ENCODE measurements at regions not wholly inside any gene's neighbourhood (a gene's known extent, or its start where the extent isn't known, plus 50 kb on each side); places are given as distances from the start of the nearest gene placed in this dataset.

- DNase-seq (no peak), ATAC-seq (peak; percentile 69 to 86)
- no peaks in the 10 kb centered on the region for H3K36me3 ChIP-seq
- intact Hi-C loops (cut with DNase I) = no loop called here
- no peaks in the 10 kb centered on the region for H3K9me3 ChIP-seq
- H3K4me3 ChIP-seq = no peak overlapping the region
- no peak overlapping the region for H3K27ac ChIP-seq
- H3K27me3 ChIP-seq (ENCODE audit: low read depth) = no peaks in the 10 kb centered on the region
- no peak for TF ChIP-seq CTCF (IDR thresholded peaks at IDR 0.05)
- no peaks in the 10 kb centered on the region for H3K4me1 ChIP-seq
Measured at GRCh38 chr13:88189728-88190127, 518.6 kb downstream of the SLITRK5 start.

DNA sequence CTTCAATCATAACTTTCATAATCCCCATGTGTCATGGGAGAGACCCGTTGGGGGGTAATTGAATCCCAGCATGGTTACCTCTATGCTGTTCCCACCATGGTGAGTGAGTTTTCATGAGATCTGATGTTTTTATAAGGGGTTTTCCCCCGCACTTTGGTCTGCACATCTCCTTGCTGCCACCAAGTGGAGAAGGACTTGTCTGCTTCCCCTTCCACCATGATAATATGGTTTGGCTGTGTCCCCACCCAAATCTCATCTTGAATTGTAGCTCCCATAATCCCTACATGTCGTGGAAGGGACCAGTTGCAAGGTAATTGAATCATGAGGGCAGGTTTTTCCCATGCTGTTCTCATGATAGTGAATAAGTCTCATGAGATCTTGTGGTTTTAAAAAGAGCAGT lies 524.9 kb downstream of the SLITRK5 start:
- no peak for TF ChIP-seq CTCF (IDR thresholded peaks at IDR 0.05)
- H3K36me3 ChIP-seq = no peaks in the 10 kb centered on the region
- no peaks in the 10 kb centered on the region for H3K4me1 ChIP-seq
- H3K9me3 ChIP-seq = no peaks in the 10 kb centered on the region
- H3K27ac ChIP-seq = no peak overlapping the region
- ATAC-seq = no peak
- H3K4me3 ChIP-seq = no peak overlapping the region
- no peaks in the 10 kb centered on the region for H3K27me3 ChIP-seq (ENCODE audit: low read depth)
- intact Hi-C loops (cut with DNase I) = no loop called here
- no peak for DNase-seq

GRCh38 chr13:88217372-88217771 lies 546.2 kb downstream of the SLITRK5 start:
- H3K4me3 ChIP-seq = no peak overlapping the region
- no peak for ATAC-seq
- no peak overlapping the region for H3K27ac ChIP-seq
- no peak for DNase-seq
- H3K27me3 ChIP-seq (ENCODE audit: low read depth) = no peaks in the 10 kb centered on the region
- H3K4me1 ChIP-seq = no peaks in the 10 kb centered on the region
- no peak for TF ChIP-seq CTCF (IDR thresholded peaks at IDR 0.05)
- intact Hi-C loops (cut with DNase I) = no loop called here
- no peaks in the 10 kb centered on the region for H3K36me3 ChIP-seq
- H3K9me3 ChIP-seq = no peaks in the 10 kb centered on the region

GRCh38 chr13:88217883-88218282 lies 546.7 kb downstream of the SLITRK5 start:
- intact Hi-C loops (cut with DNase I) = no loop called here
- no peak for ATAC-seq
- H3K36me3 ChIP-seq = no peaks in the 10 kb centered on the region
- no peaks in the 10 kb centered on the region for H3K4me1 ChIP-seq
- no peaks in the 10 kb centered on the region for H3K27me3 ChIP-seq (ENCODE audit: low read depth)
- no peak for DNase-seq
- H3K27ac ChIP-seq = no peak overlapping the region
- TF ChIP-seq CTCF (IDR thresholded peaks at IDR 0.05) = no peak
- no peaks in the 10 kb centered on the region for H3K9me3 ChIP-seq
- H3K4me3 ChIP-seq = no peak overlapping the region

DNA sequence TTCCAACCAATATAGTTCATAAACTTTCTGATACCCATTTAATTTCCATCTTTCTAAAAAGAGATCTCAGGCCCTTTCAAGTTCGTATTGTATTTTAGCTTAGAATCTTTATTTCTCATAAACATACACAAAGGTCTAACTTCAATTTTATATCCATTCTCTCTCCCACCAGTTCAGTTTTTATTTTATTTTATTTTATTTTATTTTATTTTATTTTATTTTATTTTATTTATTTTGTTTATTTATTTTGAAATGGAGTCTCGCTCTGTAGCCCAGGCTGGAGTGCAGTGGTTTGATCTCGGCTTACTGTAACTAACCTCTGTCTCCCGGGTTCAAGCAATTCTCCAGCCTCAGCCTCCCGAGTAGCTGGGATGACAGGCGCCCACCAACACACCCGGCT lies 552.8 kb downstream of the SLITRK5 start:
- no peaks in the 10 kb centered on the region for H3K27me3 ChIP-seq (ENCODE audit: low read depth)
- ATAC-seq (no peak), DNase-seq (no peak)
- no peak overlapping the region for H3K4me3 ChIP-seq
- no peak overlapping the region for H3K27ac ChIP-seq
- intact Hi-C loops (cut with DNase I) = no loop called here
- no peaks in the 10 kb centered on the region for H3K36me3 ChIP-seq
- TF ChIP-seq CTCF (IDR thresholded peaks at IDR 0.05) = no peak
- no peaks in the 10 kb centered on the region for H3K4me1 ChIP-seq
- H3K9me3 ChIP-seq = no peaks in the 10 kb centered on the region

DNA sequence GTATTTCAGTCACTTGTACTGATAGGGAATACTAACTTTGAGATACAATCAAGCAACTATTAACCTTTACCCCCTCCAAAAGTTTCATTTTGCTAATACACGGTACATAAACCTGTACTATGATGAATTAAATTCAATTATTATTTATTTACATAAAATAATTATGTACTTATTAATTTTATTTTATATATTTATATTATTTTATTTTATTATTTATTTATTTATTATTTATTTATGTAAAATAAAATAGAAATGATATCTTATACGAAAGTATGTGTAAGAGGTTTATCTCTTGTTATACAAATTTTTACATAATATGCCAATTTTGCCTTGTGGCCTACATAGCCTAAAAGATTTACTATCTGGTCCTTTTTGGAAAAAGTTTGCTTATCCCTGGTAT lies 564.3 kb downstream of the SLITRK5 start:
- no peak overlapping the region for H3K27ac ChIP-seq
- DNase-seq (no peak), ATAC-seq (no peak)
- peaks cover 3% of the 10 kb centered on the region for H3K9me3 ChIP-seq
- no peaks in the 10 kb centered on the region for H3K27me3 ChIP-seq (ENCODE audit: low read depth)
- TF ChIP-seq CTCF (IDR thresholded peaks at IDR 0.05) = no peak
- H3K4me3 ChIP-seq = no peak overlapping the region
- intact Hi-C loops (cut with DNase I) = no loop called here
- no peaks in the 10 kb centered on the region for H3K4me1 ChIP-seq
- no peaks in the 10 kb centered on the region for H3K36me3 ChIP-seq

All from lower lobe of right lung (tissue), 2 donors.